HCT116 (cell line): ENCODE measurements at regions not wholly inside any gene's neighbourhood (a gene's known extent, or its start where the extent isn't known, plus 50 kb on each side); places are given as distances from the start of the nearest gene placed in this dataset.

ENCODE experiments used
- ATAC-seq: fragments of 200-7000 bp; cut with Tn5 transposase; 2 replicates; pipeline ENCODE4 v1.9.1; 2020; ENCODE audit warnings: mild to moderate bottlenecking, moderate library complexity
- BruUV-seq: library from RNA; stranded (reverse); fragments of 400-500 nt; replicated peaks from 2 replicates; lab custom pipeline; 2021; lab: Mats Ljungman, UMichigan
- CTCF ChIA-PET: fragments of 300-600 bp; sonication (Branson Sonifier 250); formaldehyde crosslinking; loops from one replicate; lab custom pipeline; 2021; ENCODE audit warnings: antibody characterized with exemption; lab: Charles Lee
- POLR2A ChIA-PET: fragments of 300-600, 350-600 bp; sonication (Branson Sonifier 250); formaldehyde crosslinking; loops from one replicate; lab custom pipeline; 2021; ENCODE audit warnings: antibody characterized with exemption; lab: Charles Lee
- RAD21 ChIA-PET, 2 experiments: fragments of 300-600 bp; sonication (Branson Sonifier 250); formaldehyde crosslinking; loops; one replicate each; lab custom pipeline; 2023; ENCODE audit warnings: low total read pairs in 2 of 2; ENCODE audit not compliant: uncharacterized antibody in 2 of 2, unreplicated experiment in 2 of 2, low non-redundant PET in 1 of 2; lab: Charles Lee
- DNase-seq: peaks from one replicate; pipeline ENCODE4 v3.0.0-alpha.2; 2010; ENCODE audit warnings: low read depth, low spot score
- H2AFZ ChIP-seq: fragments of 200-600 bp; shearing (Covaris generic), sonication (generic); 2 replicates; pipeline ENCODE4 v1.6.1; 2017; ENCODE audit warnings: low read depth, mixed run types, mixed read lengths, antibody characterized with exemption, low read length; ENCODE audit not compliant: poor library complexity, severe bottlenecking
- H3K27ac ChIP-seq: 2 replicates; pipeline ENCODE4 v1.5.1; 2012; ENCODE audit warnings: low read depth, low read length
- H3K27me3 ChIP-seq: fragments of 200-600 bp; sonication (generic); 2 replicates; pipeline ENCODE4 v1.6.1; 2016; ENCODE audit warnings: mixed run types, low read length, mixed read lengths; ENCODE audit not compliant: insufficient read depth
- H3K36me3 ChIP-seq, 2 experiments: fragments of 200-500 bp in 1 of 2; fragments of 200-600 bp in 1 of 2; sonication (Bioruptor generic) in 1 of 2; sonication (generic) in 1 of 2; 2 replicates each; pipeline versions ENCODE4 v1.5.1 to v1.6.1; 2014 to 2016; ENCODE audit warnings: low read length in 2 of 2, inconsistent platforms in 1 of 2, mixed read lengths in 1 of 2, mixed run types in 1 of 2; ENCODE audit not compliant: insufficient read depth in 2 of 2, control insufficient read depth in 1 of 2
- H3K4me1 ChIP-seq, 2 experiments: fragments of 200-600 bp in 1 of 2; sonication (generic) in 1 of 2; 2 replicates each; pipeline versions ENCODE4 v1.5.1 to v1.6.1; 2012 to 2017; ENCODE audit warnings: low read length in 2 of 2, inconsistent platforms in 1 of 2, mild to moderate bottlenecking in 1 of 2, mixed read lengths in 1 of 2, mixed run types in 1 of 2, moderate library complexity in 1 of 2; ENCODE audit not compliant: insufficient read depth in 2 of 2, control insufficient read depth in 1 of 2
- H3K4me2 ChIP-seq: fragments of 200-600 bp; sonication (generic); 2 replicates; pipeline ENCODE4 v1.6.1; 2017; ENCODE audit warnings: mixed run types, low read length, mixed read lengths
- H3K4me3 ChIP-seq, 2 experiments: fragments of 200-600 bp in 1 of 2; sonication (generic) in 1 of 2; replicated peaks in 1 of 2; 2 replicates each; pipeline ENCODE4 v1.5.1; 2011 to 2016; ENCODE audit warnings: low read length in 2 of 2, control low read depth in 1 of 2, low read depth in 1 of 2, mild to moderate bottlenecking in 1 of 2, mixed read lengths in 1 of 2, mixed run types in 1 of 2
- H3K79me2 ChIP-seq: fragments of 200-600 bp; sonication (generic); 2 replicates; pipeline ENCODE4 v1.6.1; 2017; ENCODE audit warnings: mild to moderate bottlenecking, mixed run types, low read length, moderate library complexity, mixed read lengths; ENCODE audit not compliant: insufficient read depth
- H3K9ac ChIP-seq: fragments of 200-600 bp; sonication (generic); 2 replicates; pipeline ENCODE4 v1.6.1; 2016; ENCODE audit warnings: low read length, mixed read lengths
- H3K9me2 ChIP-seq: fragments of 200-600 bp; sonication (generic), shearing (Covaris generic); 2 replicates; pipeline ENCODE4 v1.6.1; 2017; ENCODE audit warnings: mixed run types, mild to moderate bottlenecking, moderate library complexity; ENCODE audit not compliant: insufficient read depth
- H3K9me3 ChIP-seq, 2 experiments: fragments of 200-500 bp in 1 of 2; fragments of 200-600 bp in 1 of 2; sonication (Bioruptor generic) in 1 of 2; sonication (generic) in 1 of 2; 2 replicates each; pipeline ENCODE4 v1.6.1; 2014 to 2017; ENCODE audit warnings: low read length in 2 of 2, mixed read lengths in 2 of 2, inconsistent platforms in 1 of 2, low read depth in 1 of 2, mild to moderate bottlenecking in 1 of 2, mixed run types in 1 of 2, moderate library complexity in 1 of 2; ENCODE audit not compliant: control insufficient read depth in 1 of 2, insufficient read depth in 1 of 2
- H4K20me1 ChIP-seq: fragments of 200-600 bp; sonication (generic), shearing (Covaris generic); 2 replicates; pipeline ENCODE4 v1.6.1; 2017; ENCODE audit warnings: mixed run types, mild to moderate bottlenecking, moderate library complexity; ENCODE audit not compliant: insufficient read depth
- CBX3 ChIP-seq: IDR thresholded peaks from 2 replicates; pipeline ENCODE4 v1.6.1; 2012; ENCODE audit warnings: low read depth
- CEBPB ChIP-seq: IDR thresholded peaks from 2 replicates; pipeline ENCODE4 v1.6.1; 2012; ENCODE audit warnings: low read depth
- EZH2 ChIP-seq: fragments of 200-600 bp; sonication (generic); IDR thresholded peaks from 2 replicates; pipeline ENCODE4 v1.6.1; 2017; ENCODE audit warnings: antibody characterized with exemption, mixed run types
- SIN3A ChIP-seq: IDR thresholded peaks from 2 replicates; pipeline ENCODE4 v1.6.1; 2012; ENCODE audit warnings: low read depth
- SP1 ChIP-seq: IDR thresholded peaks from 2 replicates; pipeline ENCODE4 v1.6.1; 2012; ENCODE audit warnings: low read depth
- SRF ChIP-seq: IDR thresholded peaks from 2 replicates; pipeline ENCODE4 v1.6.1; 2012; ENCODE audit warnings: low read depth
- TCF7L2 ChIP-seq: IDR thresholded peaks from 2 replicates; pipeline ENCODE4 v1.7.0; 2011; ENCODE audit warnings: borderline replicate concordance, inconsistent platforms; ENCODE audit not compliant: insufficient read depth, insufficient read length; ENCODE audit errors: extremely low read depth
- YY1 ChIP-seq: IDR thresholded peaks from 2 replicates; pipeline ENCODE4 v1.6.1; 2011; ENCODE audit warnings: low read length, low read depth, moderate library complexity, mild to moderate bottlenecking; ENCODE audit not compliant: insufficient replicate concordance; ENCODE audit errors: extremely low read depth
- ZNF274 ChIP-seq: fragments of 200-500 bp; sonication (Bioruptor generic); IDR thresholded peaks from 2 replicates; pipeline ENCODE4 v1.6.1; 2014; ENCODE audit warnings: mild to moderate bottlenecking, low read depth, low read length, inconsistent platforms
- intact Hi-C: fragments of 100-400 bp; cut with micrococcal nuclease; formaldehyde crosslinking; loops from 2 replicates; pipeline ENCODE4 v1.10.0; 2022
- TF ChIP-seq, protein P1 (sequence below): IDR thresholded peaks from 2 replicates; pipeline ENCODE4 v1.6.1; 2011; ENCODE audit warnings: mild to moderate bottlenecking, low read length, moderate library complexity; ENCODE audit not compliant: insufficient replicate concordance; ENCODE audit errors: extremely low read depth
- TF ChIP-seq, protein P2 (sequence below), 3 experiments: fragments of 200-600 bp in 1 of 3; sonication (generic) in 1 of 3; IDR thresholded peaks in 2 of 3; conservative IDR thresholded peaks in 1 of 3; 2 replicates each; pipeline ENCODE4 v1.5.1; 2012 to 2017; ENCODE audit warnings: low read depth in 2 of 3, low read length in 2 of 3, antibody characterized with exemption in 1 of 3, borderline replicate concordance in 1 of 3, control low read depth in 1 of 3, mild to moderate bottlenecking in 1 of 3, mixed read lengths in 1 of 3, mixed run types in 1 of 3, moderate library complexity in 1 of 3; ENCODE audit not compliant: insufficient read depth in 1 of 3
- TF ChIP-seq, protein P3 (sequence below): IDR thresholded peaks from 2 replicates; pipeline ENCODE4 v1.6.1; 2012; ENCODE audit warnings: low read depth

DNA sequence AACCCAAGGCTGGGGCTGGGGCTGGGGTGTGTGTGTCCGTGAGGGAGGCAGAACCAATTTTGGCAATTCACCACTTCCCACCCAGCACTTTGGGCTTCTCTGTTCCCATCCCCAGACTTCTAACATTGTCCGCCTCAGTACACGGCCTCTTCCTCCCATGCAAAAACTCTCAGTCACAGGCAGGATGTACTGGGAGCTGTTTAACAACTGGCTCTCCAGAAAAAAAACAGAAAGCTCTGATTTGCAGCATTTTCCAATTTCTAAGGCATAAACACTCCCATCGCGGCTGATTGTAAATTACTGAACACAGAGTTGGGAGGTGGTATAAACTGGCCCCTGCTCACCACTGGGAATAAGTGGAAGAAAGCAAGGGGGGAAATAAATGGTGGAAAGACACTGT lies 73.1 kb upstream of the MAP4K3 start (continued):
- TF ChIP-seq, protein P1, sequence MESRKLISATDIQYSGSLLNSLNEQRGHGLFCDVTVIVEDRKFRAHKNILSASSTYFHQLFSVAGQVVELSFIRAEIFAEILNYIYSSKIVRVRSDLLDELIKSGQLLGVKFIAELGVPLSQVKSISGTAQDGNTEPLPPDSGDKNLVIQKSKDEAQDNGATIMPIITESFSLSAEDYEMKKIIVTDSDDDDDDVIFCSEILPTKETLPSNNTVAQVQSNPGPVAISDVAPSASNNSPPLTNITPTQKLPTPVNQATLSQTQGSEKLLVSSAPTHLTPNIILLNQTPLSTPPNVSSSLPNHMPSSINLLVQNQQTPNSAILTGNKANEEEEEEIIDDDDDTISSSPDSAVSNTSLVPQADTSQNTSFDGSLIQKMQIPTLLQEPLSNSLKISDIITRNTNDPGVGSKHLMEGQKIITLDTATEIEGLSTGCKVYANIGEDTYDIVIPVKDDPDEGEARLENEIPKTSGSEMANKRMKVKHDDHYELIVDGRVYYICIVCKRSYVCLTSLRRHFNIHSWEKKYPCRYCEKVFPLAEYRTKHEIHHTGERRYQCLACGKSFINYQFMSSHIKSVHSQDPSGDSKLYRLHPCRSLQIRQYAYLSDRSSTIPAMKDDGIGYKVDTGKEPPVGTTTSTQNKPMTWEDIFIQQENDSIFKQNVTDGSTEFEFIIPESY = no peak
- TF ChIP-seq EZH2 = no peak
- no peak for TF ChIP-seq ZNF274
- TF ChIP-seq SRF = no peak

DNA sequence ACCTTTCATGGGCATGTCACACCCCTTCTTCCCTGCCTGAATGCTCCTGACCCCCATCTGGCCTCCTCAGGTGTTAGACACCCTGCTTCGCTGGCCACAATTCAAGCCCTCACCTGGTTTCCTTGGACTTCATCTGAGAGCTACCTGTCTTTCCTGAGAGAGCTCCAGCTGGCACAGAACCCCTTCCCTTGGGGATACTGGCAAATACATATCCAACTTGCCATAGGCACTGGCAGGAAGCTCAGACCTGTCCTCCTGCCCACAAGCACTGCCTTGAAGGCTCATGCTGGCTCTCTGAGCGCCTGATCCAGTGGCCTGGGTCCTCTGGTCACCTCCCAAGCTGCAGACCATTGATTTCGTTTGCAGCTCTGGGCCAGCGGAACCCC lies 74.1 kb upstream of the MAP4K3 start:
- Histone ChIP-seq H3K36me3 (no peaks in the 10 kb centered on the region), H2AFZ (no peak overlapping the region), H3K9me2 (no peaks in the 10 kb centered on the region), H3K4me1 (peaks cover 0 to 11% of the 10 kb centered on the region in 2 experiments; a peak in 2 of 4 replicates), H3K4me3 (no peak overlapping the region), H3K27ac (no peak overlapping the region), H3K4me2 (no peak overlapping the region), H3K9me3 (no peaks in the 10 kb centered on the region), H3K27me3 (no peaks in the 10 kb centered on the region), H3K9ac (no peak overlapping the region), H4K20me1 (no peaks in the 10 kb centered on the region), H3K79me2 (no peaks in the 10 kb centered on the region)
- POLR2A ChIA-PET = no interaction called here
- BruUV-seq = no TSS peak
- RAD21 ChIA-PET = no interaction called here
- CTCF ChIA-PET = no interaction called here
- TF ChIP-seq YY1 (no peak), CBX3 (no peak), SP1 (no peak), CEBPB (no peak), TCF7L2 (no peak), SIN3A (no peak)
- TF ChIP-seq, protein P2, sequence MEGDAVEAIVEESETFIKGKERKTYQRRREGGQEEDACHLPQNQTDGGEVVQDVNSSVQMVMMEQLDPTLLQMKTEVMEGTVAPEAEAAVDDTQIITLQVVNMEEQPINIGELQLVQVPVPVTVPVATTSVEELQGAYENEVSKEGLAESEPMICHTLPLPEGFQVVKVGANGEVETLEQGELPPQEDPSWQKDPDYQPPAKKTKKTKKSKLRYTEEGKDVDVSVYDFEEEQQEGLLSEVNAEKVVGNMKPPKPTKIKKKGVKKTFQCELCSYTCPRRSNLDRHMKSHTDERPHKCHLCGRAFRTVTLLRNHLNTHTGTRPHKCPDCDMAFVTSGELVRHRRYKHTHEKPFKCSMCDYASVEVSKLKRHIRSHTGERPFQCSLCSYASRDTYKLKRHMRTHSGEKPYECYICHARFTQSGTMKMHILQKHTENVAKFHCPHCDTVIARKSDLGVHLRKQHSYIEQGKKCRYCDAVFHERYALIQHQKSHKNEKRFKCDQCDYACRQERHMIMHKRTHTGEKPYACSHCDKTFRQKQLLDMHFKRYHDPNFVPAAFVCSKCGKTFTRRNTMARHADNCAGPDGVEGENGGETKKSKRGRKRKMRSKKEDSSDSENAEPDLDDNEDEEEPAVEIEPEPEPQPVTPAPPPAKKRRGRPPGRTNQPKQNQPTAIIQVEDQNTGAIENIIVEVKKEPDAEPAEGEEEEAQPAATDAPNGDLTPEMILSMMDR (IDR thresholded peaks at IDR 0.05 in 2 of 3, conservative IDR thresholded peaks at IDR 0.05 in 1 of 3; ENCODE audit: borderline replicate concordance in 1 of 3, insufficient read depth in 1 of 3, low read depth in 2 of 3, low read length in 2 of 3) = no peak
- TF ChIP-seq, protein P3, sequence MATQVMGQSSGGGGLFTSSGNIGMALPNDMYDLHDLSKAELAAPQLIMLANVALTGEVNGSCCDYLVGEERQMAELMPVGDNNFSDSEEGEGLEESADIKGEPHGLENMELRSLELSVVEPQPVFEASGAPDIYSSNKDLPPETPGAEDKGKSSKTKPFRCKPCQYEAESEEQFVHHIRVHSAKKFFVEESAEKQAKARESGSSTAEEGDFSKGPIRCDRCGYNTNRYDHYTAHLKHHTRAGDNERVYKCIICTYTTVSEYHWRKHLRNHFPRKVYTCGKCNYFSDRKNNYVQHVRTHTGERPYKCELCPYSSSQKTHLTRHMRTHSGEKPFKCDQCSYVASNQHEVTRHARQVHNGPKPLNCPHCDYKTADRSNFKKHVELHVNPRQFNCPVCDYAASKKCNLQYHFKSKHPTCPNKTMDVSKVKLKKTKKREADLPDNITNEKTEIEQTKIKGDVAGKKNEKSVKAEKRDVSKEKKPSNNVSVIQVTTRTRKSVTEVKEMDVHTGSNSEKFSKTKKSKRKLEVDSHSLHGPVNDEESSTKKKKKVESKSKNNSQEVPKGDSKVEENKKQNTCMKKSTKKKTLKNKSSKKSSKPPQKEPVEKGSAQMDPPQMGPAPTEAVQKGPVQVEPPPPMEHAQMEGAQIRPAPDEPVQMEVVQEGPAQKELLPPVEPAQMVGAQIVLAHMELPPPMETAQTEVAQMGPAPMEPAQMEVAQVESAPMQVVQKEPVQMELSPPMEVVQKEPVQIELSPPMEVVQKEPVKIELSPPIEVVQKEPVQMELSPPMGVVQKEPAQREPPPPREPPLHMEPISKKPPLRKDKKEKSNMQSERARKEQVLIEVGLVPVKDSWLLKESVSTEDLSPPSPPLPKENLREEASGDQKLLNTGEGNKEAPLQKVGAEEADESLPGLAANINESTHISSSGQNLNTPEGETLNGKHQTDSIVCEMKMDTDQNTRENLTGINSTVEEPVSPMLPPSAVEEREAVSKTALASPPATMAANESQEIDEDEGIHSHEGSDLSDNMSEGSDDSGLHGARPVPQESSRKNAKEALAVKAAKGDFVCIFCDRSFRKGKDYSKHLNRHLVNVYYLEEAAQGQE = no peak
- intact Hi-C loops = loop anchor here (10.0 kb wide), 1 partner anchor 184 kb away; no protein-coding TSS in a partner anchor
- ATAC-seq (no peak), DNase-seq (no peak)
